Skin epidermis (tissue), 12 donors: ENCODE measurements at regions not wholly inside any gene's neighbourhood (a gene's known extent, or its start where the extent isn't known, plus 50 kb on each side); places are given as distances from the start of the nearest gene placed in this dataset.

Source experiments
- H3K27ac ChIP-seq, 21 experiments: fragments of 200-600 bp; sonication (generic) in 11 of 21; one replicate each; pipeline ENCODE4 v1.5.0; 2020; ENCODE audit warnings: mild to moderate bottlenecking in 3 of 21, inconsistent platforms in 2 of 21, moderate library complexity in 2 of 21
- H3K4me3 ChIP-seq, 7 experiments: fragments of 200-600 bp; sonication (generic) in 2 of 7; one replicate each; pipeline ENCODE4 v1.5.0; 2020; ENCODE audit warnings: inconsistent platforms in 2 of 7, mild to moderate bottlenecking in 2 of 7, moderate library complexity in 1 of 7

GRCh38 chr14:71267691-71268090, 360.4 kb downstream of the PCNX1 start:
- H3K4me3 ChIP-seq = no peak overlapping the region
- peak overlapping the region in 1 of 21 experiments; percentile 33 for H3K27ac ChIP-seq

GRCh38 chr14:71270111-71270510, 362.9 kb downstream of the PCNX1 start:
- H3K4me3 ChIP-seq = no peak overlapping the region
- no peak overlapping the region for H3K27ac ChIP-seq

GRCh38 chr14:71271166-71271945, 364.1 kb downstream of the PCNX1 start:
- H3K27ac ChIP-seq = no peak overlapping the region

GRCh38 chr14:71273366-71273765, 366.1 kb downstream of the PCNX1 start:
- H3K4me3 ChIP-seq = no peak overlapping the region
- H3K27ac ChIP-seq = no peak overlapping the region

More at GRCh38 chr14:71271166-71271945, 364.1 kb downstream of the PCNX1 start:
- H3K4me3 ChIP-seq = no peak overlapping the region

- Histone ChIP-seq H3K4me3 (no peak overlapping the region), H3K27ac (no peak overlapping the region)
Observed at GRCh38 chr14:71284048-71284447, 376.8 kb downstream of the PCNX1 start.

GRCh38 chr14:71286126-71286525, 378.9 kb downstream of the PCNX1 start:
- Histone ChIP-seq H3K27ac (no peak overlapping the region), H3K4me3 (no peak overlapping the region)

GRCh38 chr14:71287567-71287966, 380.3 kb downstream of the PCNX1 start:
- Histone ChIP-seq H3K27ac (no peak overlapping the region), H3K4me3 (no peak overlapping the region)

GRCh38 chr14:71289536-71289935, 382.3 kb downstream of the PCNX1 start:
- H3K4me3 ChIP-seq = no peak overlapping the region
- no peak overlapping the region for H3K27ac ChIP-seq

- H3K27ac ChIP-seq = peak overlapping the region in 1 of 21 experiments; percentile 10
Observed at GRCh38 chr14:71290301-71290700, 383.0 kb downstream of the PCNX1 start.

GRCh38 chr14:71290960-71291466, 383.8 kb downstream of the PCNX1 start:
- Histone ChIP-seq H3K4me3 (no peak overlapping the region), H3K27ac (peak overlapping the region in 2 of 21 experiments; percentile 10 to 25)

More at GRCh38 chr14:71290301-71290700, 383.0 kb downstream of the PCNX1 start:
- no peak overlapping the region for H3K4me3 ChIP-seq

- no peak overlapping the region for H3K4me3 ChIP-seq
- H3K27ac ChIP-seq = no peak overlapping the region
Observed at GRCh38 chr14:71296184-71296583, 388.9 kb downstream of the PCNX1 start.

- no peak overlapping the region for H3K27ac ChIP-seq
Observed at GRCh38 chr14:71300566-71301330, 393.5 kb downstream of the PCNX1 start.

GRCh38 chr14:71301611-71302010, 394.4 kb downstream of the PCNX1 start:
- Histone ChIP-seq H3K4me3 (no peak overlapping the region), H3K27ac (no peak overlapping the region)

More at GRCh38 chr14:71300566-71301330, 393.5 kb downstream of the PCNX1 start:
- no peak overlapping the region for H3K4me3 ChIP-seq

- H3K4me3 ChIP-seq = no peak overlapping the region
- no peak overlapping the region for H3K27ac ChIP-seq
Observed at GRCh38 chr14:71304690-71305089, 397.4 kb downstream of the PCNX1 start.

- no peak overlapping the region for H3K27ac ChIP-seq
- no peak overlapping the region for H3K4me3 ChIP-seq
Observed at GRCh38 chr14:71308671-71309070, 401.4 kb downstream of the PCNX1 start.

- no peak overlapping the region for H3K4me3 ChIP-seq
- H3K27ac ChIP-seq = no peak overlapping the region
Observed at GRCh38 chr14:71309756-71310155, 402.5 kb downstream of the PCNX1 start.

- Histone ChIP-seq H3K27ac (no peak overlapping the region), H3K4me3 (no peak overlapping the region)
Observed at GRCh38 chr14:71311061-71311460, 403.8 kb downstream of the PCNX1 start.

GRCh38 chr14:71314717-71315116, 407.5 kb downstream of the PCNX1 start:
- H3K27ac ChIP-seq = no peak overlapping the region
- no peak overlapping the region for H3K4me3 ChIP-seq

GRCh38 chr14:71317385-71318096, 410.3 kb downstream of the PCNX1 start:
- no peak overlapping the region for H3K4me3 ChIP-seq
- H3K27ac ChIP-seq = peak overlapping the region in 1 of 21 experiments; percentile 11

GRCh38 chr14:71318097-71318459, 410.8 kb downstream of the PCNX1 start:
- no peak overlapping the region for H3K27ac ChIP-seq
- no peak overlapping the region for H3K4me3 ChIP-seq
